HEK293T (cell line): ENCODE measurements at regions not wholly inside any gene's neighbourhood (a gene's known extent, or its start where the extent isn't known, plus 50 kb on each side); places are given as distances from the start of the nearest gene placed in this dataset.

Experiments used
- CTCF ChIA-PET: fragments of 350-600 bp; formaldehyde crosslinking; extraction: SDS; loops from one replicate; lab custom pipeline; 2021; ENCODE audit warnings: antibody characterized with exemption, inconsistent platforms; lab: Yijun Ruan, JAX
- POLR2A ChIA-PET: fragments of 350-600 bp; formaldehyde crosslinking; extraction: SDS; loops from one replicate; lab custom pipeline; 2020; ENCODE audit warnings: antibody characterized with exemption, inconsistent platforms; lab: Yijun Ruan, JAX
- DNase-seq: peaks from one replicate; pipeline ENCODE4 v3.0.0; 2012; ENCODE audit warnings: mixed read lengths; ENCODE audit errors: extremely low spot score
- ARNT ChIP-seq: fragments of 450-650 bp; IDR thresholded peaks from 2 replicates; pipeline ENCODE4 v1.6.1; 2017; ENCODE audit warnings: mild to moderate bottlenecking
- BHLHE40 ChIP-seq: fragments of 450-650 bp; IDR thresholded peaks from 2 replicates; pipeline ENCODE4 v1.6.1; 2016; ENCODE audit warnings: mild to moderate bottlenecking, moderate library complexity, borderline replicate concordance
- CTBP1 ChIP-seq: fragments of 450-650 bp; IDR thresholded peaks from 2 replicates; pipeline ENCODE4 v1.6.1; 2016; ENCODE audit warnings: borderline replicate concordance
- ELF4 ChIP-seq: fragments of 450-650 bp; IDR thresholded peaks from 2 replicates; pipeline ENCODE4 v1.6.1; 2017; ENCODE audit warnings: antibody characterized with exemption
- FOXA1 ChIP-seq: fragments of 450-650 bp; IDR thresholded peaks from 2 replicates; pipeline ENCODE4 v1.6.1; 2016; ENCODE audit warnings: mild to moderate bottlenecking
- FOXK2 ChIP-seq: fragments of 450-650 bp; IDR thresholded peaks from 2 replicates; pipeline ENCODE4 v1.6.1; 2016; ENCODE audit warnings: mild to moderate bottlenecking
- FOXM1 ChIP-seq: fragments of 450-650 bp; IDR thresholded peaks from 2 replicates; pipeline ENCODE4 v1.6.1; 2017; ENCODE audit warnings: mild to moderate bottlenecking, borderline replicate concordance
- HDGF ChIP-seq: fragments of 450-650 bp; IDR thresholded peaks from 2 replicates; pipeline ENCODE4 v1.6.1; 2017; ENCODE audit warnings: antibody characterized with exemption, borderline replicate concordance
- L3MBTL2 ChIP-seq: fragments of 450-650 bp; conservative IDR thresholded peaks from 2 replicates; pipeline ENCODE4 v1.6.1; 2016; ENCODE audit warnings: mild to moderate bottlenecking
- LEF1 ChIP-seq: fragments of 450-650 bp; IDR thresholded peaks from 2 replicates; pipeline ENCODE4 v1.6.1; 2017; ENCODE audit warnings: mild to moderate bottlenecking, borderline replicate concordance
- NFRKB ChIP-seq: fragments of 450-650 bp; IDR thresholded peaks from 2 replicates; pipeline ENCODE4 v1.6.1; 2016; ENCODE audit warnings: mild to moderate bottlenecking, moderate library complexity
- SP1 ChIP-seq: fragments of 450-650 bp; IDR thresholded peaks from 2 replicates; pipeline ENCODE4 v1.6.1; 2017
- SUZ12 ChIP-seq: fragments of 450-650 bp; IDR thresholded peaks from 2 replicates; pipeline ENCODE4 v1.6.1; 2016; ENCODE audit warnings: mild to moderate bottlenecking
- TARDBP ChIP-seq: fragments of 450-650 bp; IDR thresholded peaks from 2 replicates; pipeline ENCODE4 v1.6.1; 2016
- ZNF384 ChIP-seq: fragments of 450-650 bp; IDR thresholded peaks from 2 replicates; pipeline ENCODE4 v1.6.1; 2016
- TF ChIP-seq, protein P1 (sequence below): fragments of 450-650 bp; IDR thresholded peaks from 2 replicates; pipeline ENCODE4 v1.6.1; 2016

DNA sequence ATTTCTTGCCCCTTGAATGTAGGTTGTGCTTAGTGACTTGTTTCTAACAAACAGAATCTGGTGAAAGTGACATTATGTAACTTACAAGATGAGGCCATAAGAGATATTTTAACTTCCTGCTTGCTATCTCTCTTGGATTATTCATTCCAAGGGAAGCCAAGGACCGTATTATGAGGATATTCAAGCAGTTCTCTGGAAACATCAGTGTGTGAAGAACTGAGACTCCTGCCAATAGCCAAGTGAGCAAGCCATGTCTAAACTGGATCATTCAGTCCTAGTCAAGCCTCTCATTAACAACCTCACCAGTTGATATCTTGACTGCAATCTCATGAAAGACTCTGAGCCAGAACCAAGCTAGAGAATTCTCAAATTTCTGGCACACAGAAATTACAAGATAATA, 765.1 kb upstream of the SLC8A1 start:
- TF ChIP-seq FOXM1 (no peak), ELF4 (no peak), FOXA1 (no peak), NFRKB (no peak), SP1 (no peak), L3MBTL2 (no peak), LEF1 (no peak), TARDBP (no peak)
- no peak for DNase-seq
- ChIA-PET CTCF (no interaction called here), POLR2A (no interaction called here)

DNA sequence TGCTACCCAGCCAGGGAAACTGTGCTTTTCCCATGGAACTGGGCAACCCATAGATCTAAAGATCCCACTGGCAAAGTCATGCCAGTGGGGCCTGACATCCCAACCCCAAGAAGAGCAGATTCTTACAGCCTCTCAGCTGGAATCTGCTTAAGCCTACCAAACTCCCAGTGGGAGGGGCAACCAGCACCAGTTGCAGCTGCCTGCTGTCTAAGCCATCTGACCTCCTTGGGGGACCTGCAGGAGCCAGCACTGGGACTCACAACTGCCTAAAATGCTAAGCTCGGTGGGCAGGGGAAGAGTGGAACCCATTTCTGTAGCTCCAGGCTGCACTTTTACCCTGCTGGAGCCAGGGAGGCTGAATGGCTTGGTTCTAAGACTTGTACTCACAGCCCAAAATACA, 770.7 kb upstream of the SLC8A1 start:
- DNase-seq: no peak
- ChIA-PET POLR2A (no interaction called here), CTCF (no interaction called here)
- no peak for TF ChIP-seq ZNF384
- no peak for TF ChIP-seq BHLHE40

DNA sequence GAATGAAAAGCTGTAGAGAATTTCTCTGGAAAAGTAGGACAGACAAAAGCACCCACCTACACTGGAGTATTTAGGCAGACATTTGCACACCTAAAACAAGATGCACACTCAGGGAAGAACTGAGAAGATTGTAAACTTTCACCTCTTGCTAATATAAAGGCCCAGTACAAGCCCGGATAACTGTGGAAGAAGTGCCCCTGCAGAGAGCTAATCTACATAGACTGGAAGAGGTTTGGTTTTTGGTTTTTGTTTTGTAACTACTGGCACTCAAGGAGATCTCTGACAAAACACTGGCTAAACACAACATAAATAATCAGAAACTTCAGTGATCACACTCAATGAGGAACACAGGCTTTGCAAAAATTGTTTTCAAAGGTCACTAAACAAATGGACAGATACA, 782.2 kb upstream of the SLC8A1 start:
- POLR2A ChIA-PET: no interaction called here
- no peak for TF ChIP-seq BHLHE40
- TF ChIP-seq, protein P1, sequence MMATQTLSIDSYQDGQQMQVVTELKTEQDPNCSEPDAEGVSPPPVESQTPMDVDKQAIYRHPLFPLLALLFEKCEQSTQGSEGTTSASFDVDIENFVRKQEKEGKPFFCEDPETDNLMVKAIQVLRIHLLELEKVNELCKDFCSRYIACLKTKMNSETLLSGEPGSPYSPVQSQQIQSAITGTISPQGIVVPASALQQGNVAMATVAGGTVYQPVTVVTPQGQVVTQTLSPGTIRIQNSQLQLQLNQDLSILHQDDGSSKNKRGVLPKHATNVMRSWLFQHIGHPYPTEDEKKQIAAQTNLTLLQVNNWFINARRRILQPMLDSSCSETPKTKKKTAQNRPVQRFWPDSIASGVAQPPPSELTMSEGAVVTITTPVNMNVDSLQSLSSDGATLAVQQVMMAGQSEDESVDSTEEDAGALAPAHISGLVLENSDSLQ: no peak
- no peak for TF ChIP-seq FOXK2
- TF ChIP-seq SUZ12: no peak
- no peak for TF ChIP-seq LEF1
- TF ChIP-seq SP1: no peak
- no peak for TF ChIP-seq FOXA1
- TF ChIP-seq ARNT: no peak
- DNase-seq: no peak
- CTCF ChIA-PET: no interaction called here

DNA sequence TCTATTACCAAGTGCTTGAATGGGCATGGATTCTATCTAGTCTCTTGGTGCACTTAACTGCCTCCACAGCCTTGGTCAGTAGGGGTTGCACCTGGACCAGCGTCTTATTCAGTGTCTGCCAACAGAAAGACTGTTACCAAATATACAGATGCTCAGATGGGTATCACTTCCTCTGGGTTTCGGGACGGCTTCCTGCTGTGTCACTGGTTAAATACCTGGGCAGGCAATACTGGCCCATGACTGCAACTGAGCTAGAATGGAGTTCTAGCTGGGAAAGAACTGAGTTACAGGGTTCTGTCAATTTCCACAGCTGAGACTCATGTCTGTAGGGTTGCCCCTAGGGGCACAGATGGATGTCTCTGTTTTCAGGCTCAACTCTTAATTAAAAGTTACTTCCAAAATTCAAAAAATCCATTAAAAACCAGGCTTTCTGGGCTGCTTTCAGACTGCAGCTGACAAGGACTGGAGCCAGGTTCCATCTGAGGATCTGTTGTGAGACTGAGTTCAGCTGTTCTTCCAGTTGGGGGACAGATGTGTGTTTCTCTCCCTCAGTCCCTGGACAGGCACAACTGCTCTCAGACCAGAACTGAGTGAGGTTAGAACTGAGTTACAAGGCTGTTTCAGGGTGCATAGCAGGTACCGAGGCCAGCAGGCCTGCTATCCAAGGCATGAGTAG, 789.6 kb upstream of the SLC8A1 start:
- DNase-seq: no peak
- ChIA-PET POLR2A (no interaction called here), CTCF (no interaction called here)
- TF ChIP-seq, protein P1: no peak
- TF ChIP-seq NFRKB: no peak
- TF ChIP-seq ARNT: no peak
- no peak for TF ChIP-seq LEF1
- TF ChIP-seq FOXK2: no peak
- no peak for TF ChIP-seq SP1
- TF ChIP-seq SUZ12: no peak
- no peak for TF ChIP-seq L3MBTL2
- TF ChIP-seq FOXA1: no peak
- no peak for TF ChIP-seq FOXM1
- TF ChIP-seq ZNF384: no peak
- TF ChIP-seq HDGF: no peak
- TF ChIP-seq ELF4: no peak
- TF ChIP-seq CTBP1: no peak
- TF ChIP-seq TARDBP: no peak

DNA sequence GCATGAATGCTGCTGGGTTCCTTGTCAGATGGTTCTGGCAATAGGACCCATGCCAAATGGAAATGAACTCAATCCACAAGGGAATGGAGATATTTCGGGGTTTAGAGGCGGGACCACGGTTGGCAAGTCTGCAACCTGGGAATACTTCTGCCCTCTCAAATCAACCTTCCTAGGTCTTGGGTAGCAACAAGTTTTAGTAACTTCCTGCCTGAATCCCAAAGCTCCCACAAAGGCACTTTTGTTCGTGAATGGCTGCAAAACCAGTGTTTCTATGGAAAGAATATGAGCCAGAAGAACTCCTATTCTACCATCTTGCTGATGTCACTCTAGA, 790.1 kb upstream of the SLC8A1 start:
- TF ChIP-seq ELF4: no peak
- TF ChIP-seq BHLHE40: no peak
- TF ChIP-seq FOXA1: no peak
- TF ChIP-seq, protein P1: no peak
- no peak for TF ChIP-seq L3MBTL2
- TF ChIP-seq LEF1: no peak
- ChIA-PET POLR2A (no interaction called here), CTCF (no interaction called here)
- DNase-seq: no peak

DNA sequence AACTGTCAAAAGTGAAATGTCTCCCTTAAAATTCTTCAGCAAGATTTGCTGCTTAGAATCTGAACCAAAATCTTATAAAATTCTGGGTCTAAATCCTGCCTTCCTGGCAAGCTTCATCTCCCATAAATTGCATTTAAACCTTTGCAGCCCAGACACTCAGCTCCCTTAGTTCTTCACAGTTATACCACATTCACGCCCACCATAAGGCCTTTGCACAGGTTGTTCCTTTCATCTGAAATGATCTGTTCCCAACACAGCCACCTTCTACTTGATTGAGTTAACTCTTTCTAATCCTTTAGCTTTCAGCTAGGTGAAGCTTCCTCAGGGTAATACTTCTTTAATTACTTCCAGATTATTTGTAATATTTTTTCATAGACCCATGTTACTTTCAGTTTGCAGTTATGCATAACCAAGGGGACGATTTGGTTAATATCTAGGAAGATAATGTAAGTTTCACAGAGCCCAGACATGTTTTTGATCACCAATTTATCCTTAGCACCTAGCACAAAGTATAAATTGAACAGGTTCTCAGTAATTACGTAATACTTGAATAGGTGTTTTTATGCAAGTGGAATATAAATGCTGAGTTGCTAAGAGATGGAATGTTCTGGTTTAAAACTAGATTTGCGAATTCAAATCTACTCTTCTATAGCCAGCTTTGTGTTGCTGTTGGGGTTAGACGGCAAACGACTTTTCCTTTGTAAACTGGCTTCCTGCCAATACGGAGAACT, 779.7 kb upstream of the PKDCC start:
- POLR2A ChIA-PET: no interaction called here
- no peak for DNase-seq
- CTCF ChIA-PET: no interaction called here
- TF ChIP-seq FOXA1 (no peak), ELF4 (no peak), ZNF384 (no peak), FOXM1 (no peak), L3MBTL2 (no peak), CTBP1 (no peak), LEF1 (no peak), BHLHE40 (no peak), NFRKB (no peak), ARNT (no peak), SUZ12 (no peak), FOXK2 (no peak)
- TF ChIP-seq, protein P1: no peak
